ENCODE measurements at regions not wholly inside any gene's neighbourhood (a gene's known extent, or its start where the extent isn't known, plus 50 kb on each side); places are given as distances from the start of the nearest gene placed in this dataset.
"Not testable (repeated sequence)": the region's sequence is repeated elsewhere in the genome, so short reads cannot be mapped to it uniquely, and the experiment has no call there.

DNA sequence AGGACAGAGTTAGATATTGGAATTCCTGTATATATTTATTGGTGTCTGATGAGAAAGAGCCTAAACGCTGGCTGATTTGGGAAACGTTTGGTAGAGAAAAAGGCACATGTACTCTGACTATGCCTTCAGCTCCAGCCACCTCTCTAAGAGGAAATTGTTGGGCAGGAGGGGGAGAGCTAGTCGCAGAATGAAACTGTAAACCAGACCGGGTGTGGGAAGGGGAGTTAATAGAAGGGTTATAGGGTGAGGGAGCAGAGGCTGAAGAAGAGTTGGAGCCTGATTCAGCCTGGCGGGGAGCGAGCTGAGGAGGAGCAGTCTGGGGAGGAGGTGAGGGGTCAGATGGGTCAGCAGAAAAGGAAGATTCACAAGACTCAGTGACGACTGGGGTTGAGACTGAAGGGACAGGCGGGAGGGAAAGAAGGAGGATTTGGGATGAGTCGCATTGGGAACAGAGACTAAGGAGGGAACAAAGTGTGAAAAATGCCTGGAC lies 54.2 kb upstream of the RHOU start:
- not testable (repeated sequence) for H3K27me3 ChIP-seq (ENCODE audit: control insufficient read depth, insufficient read depth, low read length); H3K4me1 ChIP-seq (ENCODE audit: control insufficient read depth, insufficient read depth, low read length); H3K27ac ChIP-seq (ENCODE audit: low read depth, low read length); H3K36me3 ChIP-seq (ENCODE audit: control insufficient read depth, insufficient read depth, low read length); H3K4me3 ChIP-seq (ENCODE audit: low read depth, low read length); H3K9ac ChIP-seq (ENCODE audit: low read length); H3K9me3 ChIP-seq (ENCODE audit: control insufficient read depth, insufficient read depth, low read depth, low read length)

DNA sequence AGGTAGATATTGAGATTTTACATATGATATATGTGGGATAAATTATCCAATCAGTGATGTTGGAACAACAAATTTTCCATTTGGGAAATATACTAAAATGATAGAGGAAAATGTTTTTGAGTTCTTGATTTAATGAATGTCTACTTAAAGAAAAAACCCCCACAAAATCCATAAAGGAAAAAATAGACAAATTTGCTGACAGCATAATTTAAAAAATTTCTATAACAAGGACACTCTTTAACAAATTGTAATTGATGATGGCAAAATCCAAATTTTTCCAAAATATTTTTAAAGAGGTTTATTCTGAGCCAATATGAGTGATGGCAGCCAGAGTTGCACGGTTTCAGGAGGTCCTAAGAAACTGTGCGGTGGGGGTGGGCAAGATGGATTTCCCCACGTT lies 51.9 kb upstream of the RHOU start:
- no peak overlapping the region for H3K27ac ChIP-seq (ENCODE audit: low read depth, low read length)

DNA sequence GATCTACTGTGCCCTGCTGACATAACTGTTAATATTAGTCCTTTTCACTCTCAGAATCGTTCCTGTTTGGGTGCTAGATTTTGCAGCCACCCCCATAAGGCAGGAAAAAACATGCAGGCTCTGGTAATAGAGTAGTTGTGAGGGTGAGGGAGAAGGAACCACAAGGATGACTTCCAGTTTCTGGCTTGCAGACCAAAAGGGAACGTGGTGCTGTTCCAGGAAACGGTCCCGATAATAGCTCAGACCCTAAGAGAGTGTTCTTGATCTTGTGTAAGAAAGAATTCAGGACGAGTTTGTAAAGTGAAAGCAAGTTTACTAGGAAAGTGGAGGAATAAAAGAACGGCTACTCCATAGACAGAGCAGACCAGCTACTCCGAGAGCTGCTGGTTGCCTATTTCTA lies 50.7 kb upstream of the RHOU start:
- peaks cover 2% of the 10 kb centered on the region; the same call in 1 of the 2 replicates for H3K4me1 ChIP-seq (ENCODE audit: control insufficient read depth, insufficient read depth, low read length)
- H3K4me3 ChIP-seq (ENCODE audit: low read depth, low read length), result no peak overlapping the region
- H3K9ac ChIP-seq (ENCODE audit: low read length), result no peak overlapping the region
- H3K27ac ChIP-seq (ENCODE audit: low read depth, low read length), result no peak overlapping the region; the same call in 1 of the 2 replicates
- H3K27me3 ChIP-seq (ENCODE audit: control insufficient read depth, insufficient read depth, low read length), result no peaks in the 10 kb centered on the region
- no peaks in the 10 kb centered on the region for H3K9me3 ChIP-seq (ENCODE audit: control insufficient read depth, insufficient read depth, low read depth, low read length)
- no peaks in the 10 kb centered on the region for H3K36me3 ChIP-seq (ENCODE audit: control insufficient read depth, insufficient read depth, low read length)

More for the DNA sequence above, 51.9 kb upstream of the RHOU start:
- Histone ChIP-seq H3K27me3 (ENCODE audit: control insufficient read depth, insufficient read depth, low read length) (no peaks in the 10 kb centered on the region), H3K4me1 (ENCODE audit: control insufficient read depth, insufficient read depth, low read length) (peaks cover 2% of the 10 kb centered on the region; the same call in 1 of the 2 replicates), H3K4me3 (ENCODE audit: low read depth, low read length) (no peak overlapping the region), H3K36me3 (ENCODE audit: control insufficient read depth, insufficient read depth, low read length) (no peaks in the 10 kb centered on the region), H3K9ac (ENCODE audit: low read length) (no peak overlapping the region), H3K9me3 (ENCODE audit: control insufficient read depth, insufficient read depth, low read depth, low read length) (no peaks in the 10 kb centered on the region)

DNA sequence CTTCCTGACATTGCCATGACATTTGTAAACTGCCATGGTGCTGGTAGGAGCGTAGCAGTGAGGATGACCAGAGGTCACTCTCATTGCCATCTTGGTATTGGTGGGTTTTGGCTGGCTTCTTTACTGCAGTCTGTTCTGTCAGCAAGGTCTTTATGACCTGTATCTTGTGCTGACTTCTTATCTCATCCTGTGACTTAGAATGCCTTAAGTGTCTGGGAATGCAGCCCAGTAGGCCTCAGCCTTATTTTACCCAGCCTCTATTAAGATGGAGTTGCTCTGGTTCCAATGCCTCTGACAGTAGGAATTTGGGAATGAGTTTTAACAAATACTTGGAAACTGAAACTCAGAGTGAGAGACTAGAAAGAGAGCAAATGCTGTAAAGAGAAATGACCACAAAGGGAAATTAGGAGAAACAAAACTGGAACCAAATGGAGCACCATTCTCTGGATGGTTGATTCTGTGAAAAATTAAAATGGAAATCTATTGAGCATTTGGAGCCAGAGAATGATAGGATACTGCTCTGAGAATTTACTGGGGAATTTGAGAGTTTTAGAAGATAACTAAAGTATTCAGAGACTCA lies 50.1 kb upstream of the RHOU start:
- H3K27ac ChIP-seq (ENCODE audit: low read depth, low read length), result no peak overlapping the region
- no peaks in the 10 kb centered on the region for H3K27me3 ChIP-seq (ENCODE audit: control insufficient read depth, insufficient read depth, low read length)
- no peaks in the 10 kb centered on the region for H3K9me3 ChIP-seq (ENCODE audit: control insufficient read depth, insufficient read depth, low read depth, low read length)
- no peaks in the 10 kb centered on the region for H3K36me3 ChIP-seq (ENCODE audit: control insufficient read depth, insufficient read depth, low read length)
- no peak overlapping the region for H3K4me3 ChIP-seq (ENCODE audit: low read depth, low read length)
- peaks cover 2% of the 10 kb centered on the region; the same call in 1 of the 2 replicates for H3K4me1 ChIP-seq (ENCODE audit: control insufficient read depth, insufficient read depth, low read length)
- no peak overlapping the region for H3K9ac ChIP-seq (ENCODE audit: low read length)
